ENCODE measurements at regions not wholly inside any gene's neighbourhood (a gene's known extent, or its start where the extent isn't known, plus 50 kb on each side); places are given as distances from the start of the nearest gene placed in this dataset.
"Not testable (repeated sequence)": the region's sequence is repeated elsewhere in the genome, so short reads cannot be mapped to it uniquely, and the experiment has no call there.

- DNase-seq (ENCODE audit: low read depth, low spot score): peak; percentile 82
Observed at GRCh38 chr1:238652346-238652968, 733.9 kb upstream of the CHRM3 start.

GRCh38 chr1:238649200-238649599 is 737.2 kb upstream of the CHRM3 start:
- DNase-seq (ENCODE audit: low read depth, low spot score): no peak

GRCh38 chr1:238648751-238649150 is 737.6 kb upstream of the CHRM3 start:
- peak; percentile 77 for DNase-seq (ENCODE audit: low read depth, low spot score)

GRCh38 chr1:238648296-238648695 is 738.1 kb upstream of the CHRM3 start:
- DNase-seq (ENCODE audit: low read depth, low spot score): no peak

- peak; percentile 98 for DNase-seq (ENCODE audit: low read depth, low spot score)
Observed at GRCh38 chr1:238647877-238648276, 738.5 kb upstream of the CHRM3 start.

- DNase-seq (ENCODE audit: low read depth, low spot score): peak; percentile 74
Observed at GRCh38 chr1:238642231-238642630, 744.1 kb upstream of the CHRM3 start.

GRCh38 chr1:238639861-238640260 is 746.5 kb upstream of the CHRM3 start:
- DNase-seq (ENCODE audit: low read depth, low spot score): no peak

GRCh38 chr1:238628110-238628509 is 737.4 kb upstream of the ZP4 start:
- no peak for DNase-seq (ENCODE audit: low read depth, low spot score)

GRCh38 chr1:238624776-238625175 is 734.1 kb upstream of the ZP4 start:
- DNase-seq (ENCODE audit: low read depth, low spot score): no peak

GRCh38 chr1:238621405-238621804 is 730.7 kb upstream of the ZP4 start:
- no peak for DNase-seq (ENCODE audit: low read depth, low spot score)

GRCh38 chr1:238619652-238620051 is 728.9 kb upstream of the ZP4 start:
- DNase-seq (ENCODE audit: low read depth, low spot score): no peak

GRCh38 chr1:238611406-238611805 is 720.7 kb upstream of the ZP4 start:
- no peak for DNase-seq (ENCODE audit: low read depth, low spot score)

- no peak for DNase-seq (ENCODE audit: low read depth, low spot score)
Observed at GRCh38 chr1:238608144-238608543, 717.4 kb upstream of the ZP4 start.

GRCh38 chr1:238606896-238607295 is 716.2 kb upstream of the ZP4 start:
- peak; percentile 6 for DNase-seq (ENCODE audit: low read depth, low spot score)

- no peak for DNase-seq (ENCODE audit: low read depth, low spot score)
Observed at GRCh38 chr1:238606457-238606856, 715.7 kb upstream of the ZP4 start.

- no peak for DNase-seq (ENCODE audit: low read depth, low spot score)
Observed at GRCh38 chr1:238604357-238604756, 713.6 kb upstream of the ZP4 start.

GRCh38 chr1:238601604-238602003 is 710.9 kb upstream of the ZP4 start:
- DNase-seq (ENCODE audit: low read depth, low spot score): not testable (repeated sequence)

- DNase-seq (ENCODE audit: low read depth, low spot score): no peak
Observed at GRCh38 chr1:238596703-238597102, 706.0 kb upstream of the ZP4 start.

- DNase-seq (ENCODE audit: low read depth, low spot score): no peak
Observed at GRCh38 chr1:238592621-238593020, 701.9 kb upstream of the ZP4 start.

GRCh38 chr1:238589843-238590435 is 699.2 kb upstream of the ZP4 start:
- DNase-seq (ENCODE audit: low read depth, low spot score): no peak

- no peak for DNase-seq (ENCODE audit: low read depth, low spot score)
Observed at GRCh38 chr1:238582816-238583215, 692.1 kb upstream of the ZP4 start.

GRCh38 chr1:238581332-238581731 is 690.6 kb upstream of the ZP4 start:
- DNase-seq (ENCODE audit: low read depth, low spot score): peak; percentile 21

- no peak for DNase-seq (ENCODE audit: low read depth, low spot score)
Observed at GRCh38 chr1:238568735-238569134, 678.0 kb upstream of the ZP4 start.

GRCh38 chr1:238562341-238562740 is 671.6 kb upstream of the ZP4 start:
- peak; percentile 24 for DNase-seq (ENCODE audit: low read depth, low spot score)
